ENCODE measurements at regions not wholly inside any gene's neighbourhood (a gene's known extent, or its start where the extent isn't known, plus 50 kb on each side); places are given as distances from the start of the nearest gene placed in this dataset.

- no peak for TF ChIP-seq EZH2 (IDR thresholded peaks at IDR 0.05; ENCODE audit: borderline replicate concordance, low read depth, low read length, poor library complexity, severe bottlenecking)
- no peak for TF ChIP-seq CTCF (conservative IDR thresholded peaks at IDR 0.05; ENCODE audit: low read depth, low read length)
These were observed 102.0 kb upstream of the MED13 start for GRCh38 chr17:62167076-62167475.
